GM18498 (cell line): ENCODE measurements at regions not wholly inside any gene's neighbourhood (a gene's known extent, or its start where the extent isn't known, plus 50 kb on each side); places are given as distances from the start of the nearest gene placed in this dataset.
"Not testable (repeated sequence)": the region's sequence is repeated elsewhere in the genome, so short reads cannot be mapped to it uniquely, and the experiment has no call there.

Experiments
- ATAC-seq: cut with Tn5 transposase; IDR thresholded peaks from one replicate; pipeline ENCODE4 v1.9.1; 2021; ENCODE audit warnings: mild to moderate bottlenecking, moderate library complexity; ENCODE audit not compliant: unreplicated experiment

GRCh38 chr3:162678941-162679340 is 1182.3 kb downstream of the OTOL1 start:
- no peak for ATAC-seq

- ATAC-seq: no peak
Observed at GRCh38 chr3:162684260-162684659, 1187.7 kb downstream of the OTOL1 start.

- no peak for ATAC-seq
Observed at GRCh38 chr3:162699291-162699690, 1202.7 kb downstream of the OTOL1 start.

- ATAC-seq: no peak
Observed at GRCh38 chr3:162701211-162701610, 1204.6 kb downstream of the OTOL1 start.

- ATAC-seq: no peak
Observed at GRCh38 chr3:162702768-162703385, 1206.3 kb downstream of the OTOL1 start.

GRCh38 chr3:162704238-162704637 is 1207.6 kb downstream of the OTOL1 start:
- ATAC-seq: no peak

GRCh38 chr3:162704799-162705385 is 1208.3 kb downstream of the OTOL1 start:
- ATAC-seq: no peak

- not testable (repeated sequence) for ATAC-seq
Observed at GRCh38 chr3:162708394-162708793, 1211.8 kb downstream of the OTOL1 start.

GRCh38 chr3:162708942-162709706 is 1212.5 kb downstream of the OTOL1 start:
- not testable (repeated sequence) for ATAC-seq

GRCh38 chr3:162710332-162711112 is 1213.9 kb downstream of the OTOL1 start:
- no peak for ATAC-seq

- not testable (repeated sequence) for ATAC-seq
Observed at GRCh38 chr3:162717074-162717473, 1220.5 kb downstream of the OTOL1 start.

GRCh38 chr3:162718697-162719096 is 1222.1 kb downstream of the OTOL1 start:
- no peak for ATAC-seq

GRCh38 chr3:162719684-162720341 is 1223.2 kb downstream of the OTOL1 start:
- no peak for ATAC-seq

GRCh38 chr3:162721736-162722135 is 1225.1 kb downstream of the OTOL1 start:
- ATAC-seq: no peak

- ATAC-seq: no peak
Observed at GRCh38 chr3:162722337-162722736, 1225.7 kb downstream of the OTOL1 start.

GRCh38 chr3:162722796-162723195 is 1226.2 kb downstream of the OTOL1 start:
- ATAC-seq: not testable (repeated sequence)

- ATAC-seq: no peak
Observed at GRCh38 chr3:162729686-162730085, 1233.1 kb downstream of the OTOL1 start.

- not testable (repeated sequence) for ATAC-seq
Observed at GRCh38 chr3:162731961-162732360, 1235.4 kb downstream of the OTOL1 start.

GRCh38 chr3:162738784-162739183 is 1242.2 kb downstream of the OTOL1 start:
- no peak for ATAC-seq

- ATAC-seq: no peak
Observed at GRCh38 chr3:162740941-162741596, 1244.5 kb downstream of the OTOL1 start.
